HG03108 (cell line): ENCODE measurements at regions not wholly inside any gene's neighbourhood (a gene's known extent, or its start where the extent isn't known, plus 50 kb on each side); places are given as distances from the start of the nearest gene placed in this dataset.
"Not testable (repeated sequence)": the region's sequence is repeated elsewhere in the genome, so short reads cannot be mapped to it uniquely, and the experiment has no call there.

ENCODE experiments used
- ATAC-seq: cut with Tn5 transposase; IDR thresholded peaks from one replicate; pipeline ENCODE4 v1.9.1; 2021; ENCODE audit warnings: moderate library complexity; ENCODE audit not compliant: unreplicated experiment

GRCh38 chr10:28733245-28733644 is 55.9 kb downstream of the BAMBI start:
- ATAC-seq = no peak

- ATAC-seq = no peak
Measured at GRCh38 chr10:28733647-28734046, 56.3 kb downstream of the BAMBI start.

- ATAC-seq = no peak
Measured at GRCh38 chr10:28734938-28735759, 57.8 kb downstream of the BAMBI start.

GRCh38 chr10:28737096-28737495 is 59.8 kb downstream of the BAMBI start:
- ATAC-seq = no peak

GRCh38 chr10:28738200-28738599 is 60.9 kb downstream of the BAMBI start:
- ATAC-seq = no peak

- ATAC-seq = no peak
Measured at GRCh38 chr10:28743576-28743975, 66.3 kb downstream of the BAMBI start.

GRCh38 chr10:28744069-28744768 is 66.9 kb downstream of the BAMBI start:
- no peak for ATAC-seq

- no peak for ATAC-seq
Measured at GRCh38 chr10:28754930-28755718, 77.8 kb downstream of the BAMBI start.

- no peak for ATAC-seq
Measured at GRCh38 chr10:28761084-28761846, 83.9 kb downstream of the BAMBI start.

- ATAC-seq = no peak
Measured at GRCh38 chr10:28763471-28764170, 86.3 kb downstream of the BAMBI start.

GRCh38 chr10:28765641-28766040 is 88.3 kb downstream of the BAMBI start:
- no peak for ATAC-seq

- no peak for ATAC-seq
Measured at GRCh38 chr10:28768227-28768626, 90.9 kb downstream of the BAMBI start.

- ATAC-seq = no peak
Measured at GRCh38 chr10:28769091-28769604, 91.8 kb downstream of the BAMBI start.

- not testable (repeated sequence) for ATAC-seq
Measured at GRCh38 chr10:28771580-28772090, 94.3 kb downstream of the BAMBI start.

GRCh38 chr10:28774051-28774995 is 97.0 kb downstream of the BAMBI start:
- no peak for ATAC-seq

- no peak for ATAC-seq
Measured at GRCh38 chr10:28775773-28776172, 98.5 kb downstream of the BAMBI start.

- no peak for ATAC-seq
Measured at GRCh38 chr10:28776519-28776918, 99.2 kb downstream of the BAMBI start.

- ATAC-seq = no peak
Measured at GRCh38 chr10:28777911-28778310, 100.6 kb downstream of the BAMBI start.

- ATAC-seq = no peak
Measured at GRCh38 chr10:28778524-28778923, 101.2 kb downstream of the BAMBI start.
